NCI-H146 treated with DMSO at 0.1 percent for 48 hours (cell line): ENCODE measurements at regions not wholly inside any gene's neighbourhood (a gene's known extent, or its start where the extent isn't known, plus 50 kb on each side); places are given as distances from the start of the nearest gene placed in this dataset.
"Not testable (repeated sequence)": the region's sequence is repeated elsewhere in the genome, so short reads cannot be mapped to it uniquely, and the experiment has no call there.

ENCODE experiments used
- DNase-seq: peaks from one replicate; lab custom pipeline; 2025; ENCODE audit not compliant: unreplicated experiment; lab: John Stamatoyannopoulos, UW

- no peak for DNase-seq
Measured at GRCh38 chr6:144392536-144392935, 107.4 kb downstream of the UTRN start.

DNA sequence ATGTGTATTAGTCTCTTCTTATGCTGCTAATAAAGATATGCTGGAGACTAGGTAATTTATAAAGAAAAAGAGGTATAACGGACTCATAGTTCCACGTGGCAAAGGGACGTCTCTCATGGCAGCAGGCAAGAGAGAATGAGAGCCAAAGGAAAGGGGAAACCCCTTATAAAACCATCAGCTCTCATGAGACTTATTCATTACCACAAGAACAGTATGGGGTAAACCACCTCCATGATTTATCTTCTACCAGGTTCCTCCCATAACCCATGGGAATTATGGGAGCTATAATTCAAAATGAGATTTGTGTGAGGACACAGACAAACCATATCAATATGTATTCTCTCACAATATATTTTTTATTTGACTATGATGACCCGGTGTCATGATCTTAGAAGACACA, 109.1 kb downstream of the UTRN start:
- no peak for DNase-seq

DNA sequence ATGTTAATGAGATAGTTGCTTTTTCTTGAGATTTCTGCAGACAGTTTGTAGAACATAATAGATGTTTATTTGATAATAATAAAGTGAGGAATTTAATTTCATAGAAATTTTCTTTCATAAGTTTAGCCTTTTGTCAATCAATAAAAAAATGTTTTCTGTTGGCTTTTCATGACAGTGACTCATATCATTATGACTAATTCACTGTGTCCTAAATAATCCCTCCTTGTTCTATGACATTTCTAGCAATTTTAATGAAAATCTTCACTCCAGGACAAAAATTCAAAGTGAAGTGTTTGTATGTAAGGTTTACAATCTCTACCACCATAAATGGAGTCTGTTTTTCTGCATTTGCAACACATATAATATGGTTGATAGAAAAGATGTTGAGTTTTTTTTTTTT, 109.9 kb downstream of the UTRN start:
- DNase-seq, result no peak

DNA sequence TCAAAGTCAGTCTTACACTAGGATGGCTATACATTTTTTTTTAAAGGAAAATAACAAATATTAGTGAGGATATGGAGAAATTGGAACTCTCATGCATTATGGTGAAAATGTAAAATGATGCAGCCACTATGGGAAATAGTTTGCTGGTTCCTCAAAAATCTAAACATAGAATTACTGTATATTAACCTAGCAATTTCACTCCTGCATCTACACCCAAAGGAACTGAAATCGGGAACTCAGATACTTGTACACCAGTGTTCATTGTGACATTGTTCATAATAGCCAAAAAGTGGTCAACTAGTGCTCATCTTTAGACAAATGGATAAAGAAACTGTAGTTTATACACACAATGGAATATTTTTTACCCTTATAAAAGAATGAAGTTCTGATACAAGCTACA, 110.7 kb downstream of the UTRN start:
- DNase-seq, result no peak

DNA sequence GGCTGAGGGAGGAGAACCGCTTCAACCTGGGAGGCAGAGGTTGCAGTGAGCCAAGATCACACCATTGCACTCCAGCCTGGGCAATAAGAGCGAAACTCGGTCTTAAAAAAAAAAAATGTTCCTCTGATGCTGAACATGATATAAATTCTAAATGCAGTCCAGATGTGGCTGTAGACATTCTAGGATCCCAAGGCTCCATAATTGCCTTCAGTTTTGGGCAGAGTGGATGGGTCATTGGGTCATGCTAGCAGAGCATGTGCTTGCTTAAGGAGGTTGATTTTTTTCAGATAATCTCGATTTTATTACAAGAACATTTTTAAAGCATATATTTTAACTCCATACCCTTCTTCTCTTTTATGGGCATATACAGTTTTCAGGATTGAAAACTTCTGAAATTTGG, 112.0 kb downstream of the UTRN start:
- DNase-seq, result no peak

- DNase-seq, result no peak
Measured at GRCh38 chr6:144400321-144400720, 115.2 kb downstream of the UTRN start.

DNA sequence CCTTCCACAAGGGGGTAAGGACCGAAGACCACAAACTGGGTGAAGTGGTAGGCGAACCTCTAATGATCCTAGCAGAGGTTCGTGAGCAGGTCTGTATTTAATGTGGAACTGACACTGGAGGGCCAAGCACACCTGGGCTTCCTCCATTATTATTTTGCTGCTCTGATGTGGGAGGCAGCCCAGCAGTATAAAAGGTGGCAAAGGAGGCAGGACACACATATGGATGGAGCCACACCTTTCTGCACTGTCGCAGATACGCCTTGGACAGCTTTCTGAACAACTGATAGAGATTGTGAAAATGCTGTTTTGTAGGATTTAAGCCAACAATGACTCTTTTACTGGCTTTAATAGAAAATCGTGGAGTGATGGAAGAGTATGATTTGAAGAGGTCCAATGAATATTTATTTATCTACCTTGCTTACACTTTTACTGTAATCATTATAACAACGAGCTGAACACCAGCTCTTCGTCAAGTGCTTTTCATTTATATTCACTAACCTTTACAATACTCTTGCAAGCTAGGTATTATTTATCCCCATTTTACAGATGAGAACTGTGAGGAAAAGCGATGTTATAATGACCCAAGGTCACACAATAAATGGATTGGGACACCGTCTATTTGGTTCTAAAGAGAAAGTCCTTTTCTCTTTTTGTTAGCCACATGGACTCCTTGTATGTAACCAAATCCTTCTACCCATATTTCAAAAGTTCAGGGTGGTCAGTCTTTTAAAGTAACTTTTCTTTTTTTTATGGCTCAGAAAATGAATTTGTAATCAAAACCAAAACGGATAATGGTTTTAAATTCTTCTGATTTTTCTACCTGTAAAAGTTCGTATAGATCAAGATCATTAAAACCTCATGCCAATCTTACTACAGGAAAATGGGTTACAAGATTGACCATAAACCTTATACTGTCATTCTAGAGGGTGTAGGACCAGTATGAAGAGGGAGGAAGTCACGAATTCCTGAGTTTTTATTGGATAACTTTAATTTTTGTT, 116.9 kb downstream of the UTRN start:
- DNase-seq, result no peak

DNA sequence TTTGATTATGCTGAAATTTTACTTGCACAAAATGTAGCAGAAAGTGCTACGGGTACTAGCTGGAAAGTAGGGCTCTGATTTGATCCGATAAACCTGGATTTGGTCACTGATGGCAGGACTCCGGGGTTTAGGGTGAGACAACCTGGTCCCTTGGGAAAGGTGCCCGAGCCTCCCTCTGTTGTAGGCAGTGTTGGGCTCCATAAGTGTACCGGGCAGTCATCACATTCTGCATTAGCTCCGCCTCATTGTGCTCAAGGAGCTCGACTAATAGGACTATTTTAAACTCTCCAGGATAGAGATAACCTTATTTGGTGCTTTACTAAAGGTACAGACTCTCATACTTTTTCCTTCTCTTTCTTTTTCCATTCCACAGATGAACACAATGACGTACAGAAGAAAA, 117.6 kb downstream of the UTRN start:
- no peak for DNase-seq

- no peak for DNase-seq
Measured at GRCh38 chr6:144405163-144405562, 120.0 kb downstream of the UTRN start.

GRCh38 chr6:144406796-144407195, 121.7 kb downstream of the UTRN start:
- no peak for DNase-seq

DNA sequence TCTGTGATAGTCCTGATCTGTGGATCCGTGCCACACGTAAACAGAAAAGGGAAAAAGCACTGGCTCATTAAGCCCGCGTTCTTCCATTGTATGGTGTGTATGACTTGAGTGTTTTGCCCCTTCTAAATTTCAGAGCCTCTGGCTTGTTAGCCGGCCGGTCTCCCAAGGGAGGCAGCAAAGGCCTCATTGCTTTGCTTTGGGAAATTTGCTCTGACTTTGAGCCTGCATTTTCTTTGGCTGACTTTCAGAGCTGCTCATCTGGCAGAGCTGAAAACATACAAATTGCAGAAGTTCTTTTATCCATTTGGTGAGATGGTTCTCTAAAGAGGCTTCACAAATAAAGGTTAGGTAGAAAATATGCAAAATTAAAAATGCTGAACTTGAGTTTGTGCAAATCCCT, 123.0 kb downstream of the UTRN start:
- no peak for DNase-seq

DNA sequence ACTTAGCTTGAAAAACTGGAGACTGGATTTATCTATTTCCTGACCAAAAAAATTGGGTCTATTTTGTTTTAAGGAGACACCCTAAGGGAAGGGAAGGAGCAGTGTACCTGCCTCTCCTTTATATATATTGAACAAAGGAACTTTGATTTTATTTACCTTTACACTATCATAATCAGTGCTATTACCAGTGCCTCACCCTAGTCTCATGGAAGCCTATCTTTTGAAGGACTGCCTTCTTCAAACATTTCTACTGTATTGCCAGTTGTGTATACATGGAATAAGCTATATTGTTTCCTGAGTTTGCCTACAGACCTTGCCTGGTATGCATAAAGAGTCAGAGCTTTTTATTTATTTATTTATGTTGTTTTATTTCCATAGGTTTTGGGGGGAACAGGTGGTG, 124.9 kb downstream of the UTRN start:
- DNase-seq, result no peak

DNA sequence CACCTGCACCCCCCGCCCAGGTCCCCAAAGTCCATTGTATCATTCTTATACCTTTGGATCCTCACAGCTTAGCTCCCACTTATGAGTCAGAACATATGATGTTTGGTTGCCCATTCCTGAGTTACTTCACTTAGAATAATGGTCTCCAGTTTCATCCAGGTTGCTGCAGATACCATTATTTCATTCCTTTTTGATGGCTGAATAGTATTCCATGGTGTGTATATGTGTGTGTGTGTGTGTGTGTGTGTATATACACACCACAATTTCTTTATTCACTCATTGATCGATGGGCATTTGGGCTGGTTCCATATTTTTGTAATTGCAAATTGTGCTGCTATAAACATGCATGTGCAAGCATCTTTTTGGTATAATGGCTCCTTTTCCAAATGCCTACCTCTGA, 125.4 kb downstream of the UTRN start:
- not testable (repeated sequence) for DNase-seq

- no peak for DNase-seq
Measured at GRCh38 chr6:144411531-144412165, 126.5 kb downstream of the UTRN start.

DNA sequence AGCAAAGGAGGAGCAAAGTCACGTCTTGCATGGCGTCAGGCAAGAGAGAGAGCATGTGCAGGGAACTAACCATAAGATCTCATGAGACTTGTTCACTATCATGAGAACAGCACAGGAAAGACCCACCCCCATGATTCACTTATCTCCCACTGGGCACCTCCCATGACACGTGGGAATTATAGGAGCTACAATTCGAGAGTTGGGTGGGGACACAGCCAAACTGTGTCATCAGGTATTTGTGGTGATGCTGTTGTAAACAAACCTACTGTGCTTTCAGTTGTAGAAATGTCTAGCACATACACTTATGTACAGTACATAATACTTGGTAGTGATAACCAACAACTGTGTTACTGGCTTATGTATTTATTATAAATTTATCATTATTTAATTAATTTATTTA, 128.3 kb downstream of the UTRN start:
- DNase-seq, result no peak

DNA sequence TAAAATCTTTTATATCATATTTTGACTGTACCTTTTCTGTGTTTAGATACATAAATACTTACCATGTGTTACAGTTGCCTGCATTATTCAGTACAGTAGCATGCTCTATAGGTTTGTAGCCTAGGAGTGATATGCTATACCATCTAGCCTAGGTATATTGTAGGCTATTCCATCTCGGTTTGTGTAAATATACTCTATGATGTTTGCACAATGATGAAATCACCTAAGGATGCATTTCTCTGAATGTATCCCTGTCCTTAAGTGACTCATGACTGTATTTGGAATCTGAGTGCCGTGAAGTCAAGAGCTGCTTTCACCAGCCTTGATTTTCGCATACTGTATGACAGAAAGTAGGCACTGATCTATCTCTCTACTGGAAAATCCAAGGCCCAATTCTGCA, 129.9 kb downstream of the UTRN start:
- DNase-seq, result no peak

- DNase-seq, result no peak
Measured at GRCh38 chr6:144415835-144416237, 130.7 kb downstream of the UTRN start.

DNA sequence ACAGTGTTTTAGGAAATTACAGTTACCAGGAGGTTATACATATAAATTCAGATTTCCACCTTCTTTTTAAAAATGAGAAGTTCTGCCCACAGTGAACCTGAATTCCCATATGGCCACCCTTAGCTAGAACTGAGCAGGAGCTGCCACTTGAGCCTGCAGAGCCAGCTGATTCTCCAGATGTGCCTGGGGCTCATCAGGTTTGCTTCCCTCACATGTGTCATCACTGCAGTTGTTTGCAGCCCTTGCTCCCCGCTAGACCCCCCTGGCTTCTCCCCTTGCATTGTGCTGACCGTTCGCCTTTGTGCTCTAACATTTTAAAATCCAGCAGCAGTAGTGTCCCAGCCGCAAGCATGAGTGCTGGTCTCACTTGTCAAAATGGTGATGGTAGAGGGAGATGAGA, 131.1 kb downstream of the UTRN start:
- no peak for DNase-seq

DNA sequence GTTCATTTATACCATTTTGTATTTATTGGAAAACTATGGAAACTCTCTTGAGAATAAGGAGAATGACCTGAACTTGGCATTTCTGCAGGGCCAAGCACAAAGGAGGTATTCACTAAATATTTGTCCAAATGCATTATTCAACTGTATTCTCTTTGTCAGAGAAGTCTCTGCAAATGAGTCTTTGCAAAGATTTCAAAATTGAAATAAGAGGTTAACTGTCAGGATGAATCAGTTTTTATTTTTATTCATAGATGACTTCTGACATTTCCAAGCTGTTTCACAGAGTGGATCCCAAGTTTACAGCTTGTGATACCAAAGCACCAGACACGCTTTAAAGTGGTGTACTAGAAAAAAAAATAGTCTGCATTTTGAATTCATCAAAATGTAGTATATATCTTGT, 131.6 kb downstream of the UTRN start:
- no peak for DNase-seq

GRCh38 chr6:144417681-144418080, 132.5 kb downstream of the UTRN start:
- no peak for DNase-seq

DNA sequence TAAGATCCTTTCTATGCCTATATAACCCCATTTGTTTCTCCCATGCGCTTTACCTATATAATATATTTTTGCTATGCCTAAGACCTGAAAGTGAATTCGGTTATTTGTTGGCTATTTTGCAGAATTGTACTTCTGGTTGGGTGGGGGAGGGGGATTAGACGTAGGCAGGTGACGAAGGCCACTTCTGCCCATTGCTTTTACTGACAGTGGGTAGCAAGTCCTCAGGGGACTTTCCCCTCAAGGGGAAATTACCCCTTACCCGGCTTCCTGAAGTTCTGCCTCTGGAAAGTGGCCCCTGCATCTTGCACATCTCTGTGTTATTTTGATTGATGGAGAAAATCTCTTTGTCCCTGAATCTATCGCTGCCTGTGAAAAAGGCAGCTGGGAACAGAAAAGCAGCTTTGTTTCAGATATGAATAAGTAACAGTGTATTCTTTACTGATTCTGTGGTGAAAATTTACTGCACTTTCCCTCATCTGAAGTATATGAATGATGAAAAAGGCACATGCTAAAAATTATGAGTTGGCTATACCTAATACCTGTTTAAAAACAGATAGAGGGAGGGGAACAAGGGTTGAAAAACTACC, 133.9 kb downstream of the UTRN start:
- no peak for DNase-seq

- DNase-seq, result no peak
Measured at GRCh38 chr6:144423167-144423566, 138.0 kb downstream of the UTRN start.
